Mammary epithelial cell (primary cell): ENCODE measurements at regions not wholly inside any gene's neighbourhood (a gene's known extent, or its start where the extent isn't known, plus 50 kb on each side); places are given as distances from the start of the nearest gene placed in this dataset.

Experiments
- EZH2 ChIP-seq: IDR thresholded peaks from 2 replicates; pipeline ENCODE4 v1.6.1; 2012; ENCODE audit warnings: low read length, inconsistent platforms, borderline replicate concordance
- TF ChIP-seq, protein P1 (sequence below), 2 donors: IDR thresholded peaks in 1 of 2; conservative IDR thresholded peaks in 1 of 2; 2 replicates each; pipeline ENCODE4 v1.5.1; 2011 to 2012; ENCODE audit warnings: inconsistent platforms in 2 of 2, low read length in 2 of 2, mild to moderate bottlenecking in 2 of 2, control low read depth in 1 of 2, low read depth in 1 of 2; ENCODE audit not compliant: insufficient read depth in 1 of 2; ENCODE audit errors: extremely low read depth in 1 of 2

DNA sequence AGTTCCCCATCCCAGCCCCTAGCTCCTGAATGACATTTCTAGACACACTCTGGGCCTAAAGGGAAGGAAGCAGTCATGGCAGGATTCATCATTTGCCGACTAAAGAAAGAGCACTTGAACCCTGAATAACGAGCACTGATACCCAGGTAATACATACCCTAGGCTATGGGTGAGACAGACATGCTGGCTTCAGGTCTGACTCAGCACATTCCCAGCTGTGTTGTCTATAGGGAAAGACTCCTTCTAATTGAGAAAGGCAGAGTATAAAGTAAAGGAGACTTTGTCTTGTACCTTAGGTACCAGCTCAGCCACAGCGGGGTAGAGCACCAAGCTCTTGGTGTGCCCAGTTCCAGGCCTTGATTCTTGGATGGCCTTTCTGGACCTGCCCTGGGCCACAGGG is 870.5 kb downstream of the PDCD6IP start:
- TF ChIP-seq, protein P1, sequence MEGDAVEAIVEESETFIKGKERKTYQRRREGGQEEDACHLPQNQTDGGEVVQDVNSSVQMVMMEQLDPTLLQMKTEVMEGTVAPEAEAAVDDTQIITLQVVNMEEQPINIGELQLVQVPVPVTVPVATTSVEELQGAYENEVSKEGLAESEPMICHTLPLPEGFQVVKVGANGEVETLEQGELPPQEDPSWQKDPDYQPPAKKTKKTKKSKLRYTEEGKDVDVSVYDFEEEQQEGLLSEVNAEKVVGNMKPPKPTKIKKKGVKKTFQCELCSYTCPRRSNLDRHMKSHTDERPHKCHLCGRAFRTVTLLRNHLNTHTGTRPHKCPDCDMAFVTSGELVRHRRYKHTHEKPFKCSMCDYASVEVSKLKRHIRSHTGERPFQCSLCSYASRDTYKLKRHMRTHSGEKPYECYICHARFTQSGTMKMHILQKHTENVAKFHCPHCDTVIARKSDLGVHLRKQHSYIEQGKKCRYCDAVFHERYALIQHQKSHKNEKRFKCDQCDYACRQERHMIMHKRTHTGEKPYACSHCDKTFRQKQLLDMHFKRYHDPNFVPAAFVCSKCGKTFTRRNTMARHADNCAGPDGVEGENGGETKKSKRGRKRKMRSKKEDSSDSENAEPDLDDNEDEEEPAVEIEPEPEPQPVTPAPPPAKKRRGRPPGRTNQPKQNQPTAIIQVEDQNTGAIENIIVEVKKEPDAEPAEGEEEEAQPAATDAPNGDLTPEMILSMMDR (conservative IDR thresholded peaks at IDR 0.05 in 1 of 2, IDR thresholded peaks at IDR 0.05 in 1 of 2; ENCODE audit: extremely low read depth in 1 of 2, insufficient read depth in 1 of 2, low read depth in 1 of 2, low read length in 2 of 2): no peak
- no peak for TF ChIP-seq EZH2
